IMR-90 (cell line): ENCODE measurements at regions not wholly inside any gene's neighbourhood (a gene's known extent, or its start where the extent isn't known, plus 50 kb on each side); places are given as distances from the start of the nearest gene placed in this dataset.
"Not testable (repeated sequence)": the region's sequence is repeated elsewhere in the genome, so short reads cannot be mapped to it uniquely, and the experiment has no call there.

Experiments
- ATAC-seq: fragments of 200-7000 bp; cut with Tn5 transposase; 2 replicates; pipeline ENCODE4 v1.9.1; 2020; ENCODE audit warnings: low read depth, mild to moderate bottlenecking, moderate library complexity
- BruUV-seq: library from RNA; stranded (reverse); fragments of 400-500 nt; replicated peaks from 2 replicates; lab custom pipeline; 2021; lab: Mats Ljungman, UMichigan
- CTCF ChIA-PET: fragments of 300-600 bp; formaldehyde crosslinking; extraction: SDS; loops from one replicate; lab custom pipeline; 2021; ENCODE audit warnings: antibody characterized with exemption; lab: Yijun Ruan, JAX
- POLR2A ChIA-PET: fragments of 300-600 bp; sonication (Branson Sonifier 250); formaldehyde crosslinking; loops from one replicate; lab custom pipeline; 2022; ENCODE audit warnings: antibody characterized with exemption; ENCODE audit not compliant: unreplicated experiment; lab: Charles Lee
- DNase-seq: peaks from one replicate; pipeline ENCODE4 v3.0.0; 2013
- H2AFZ ChIP-seq: replicated peaks from 2 replicates; pipeline ENCODE3; 2013; ENCODE audit warnings: low read length, mild to moderate bottlenecking; ENCODE audit not compliant: poor library complexity
- H2AK5ac ChIP-seq: 2 replicates; pipeline ENCODE4 v1.6.1; 2013; ENCODE audit warnings: low read depth, low read length, inconsistent platforms
- H2AK9ac ChIP-seq: replicated peaks from 2 replicates; pipeline ENCODE3; 2013; ENCODE audit warnings: mild to moderate bottlenecking, low read depth, low read length, moderate library complexity; ENCODE audit not compliant: poor library complexity
- H2BK120ac ChIP-seq: 2 replicates; pipeline ENCODE4 v1.6.1; 2013; ENCODE audit warnings: low read depth, low read length, inconsistent platforms
- H2BK15ac ChIP-seq: 3 replicates; pipeline ENCODE4 v1.6.1; 2013; ENCODE audit warnings: low read depth, low read length, inconsistent platforms
- H2BK20ac ChIP-seq: 2 replicates; pipeline ENCODE4 v1.6.1; 2013; ENCODE audit warnings: low read depth, mild to moderate bottlenecking, inconsistent platforms, low read length, moderate library complexity
- H2BK5ac ChIP-seq: 2 replicates; pipeline ENCODE4 v1.6.1; 2013; ENCODE audit warnings: mild to moderate bottlenecking, low read depth, low read length, inconsistent platforms; ENCODE audit not compliant: poor library complexity, severe bottlenecking
- H3K14ac ChIP-seq: replicated peaks from 2 replicates; pipeline ENCODE4 v1.6.1; 2013; ENCODE audit warnings: low read depth, low read length, inconsistent platforms
- H3K18ac ChIP-seq: 2 replicates; pipeline ENCODE4 v1.6.1; 2013; ENCODE audit warnings: low read depth, low read length, control low read depth
- H3K23ac ChIP-seq: 2 replicates; pipeline ENCODE4 v1.6.1; 2013; ENCODE audit warnings: low read depth, low read length, inconsistent platforms
- H3K27ac ChIP-seq: 2 replicates; pipeline ENCODE4 v1.5.1; 2013; ENCODE audit warnings: mild to moderate bottlenecking, control low read depth, low read length; ENCODE audit not compliant: insufficient read depth
- H3K27me3 ChIP-seq: 2 replicates; pipeline ENCODE4 v1.6.1; 2013; ENCODE audit warnings: low read length; ENCODE audit not compliant: control insufficient read depth, insufficient read depth
- H3K36me3 ChIP-seq: 2 replicates; pipeline ENCODE4 v1.6.1; 2013; ENCODE audit warnings: low read length, mixed read lengths; ENCODE audit not compliant: control insufficient read depth, insufficient read depth
- H3K4ac ChIP-seq: 2 replicates; pipeline ENCODE4 v1.6.1; 2013; ENCODE audit warnings: low read depth, low read length, inconsistent platforms
- H3K4me1 ChIP-seq: 2 replicates; pipeline ENCODE4 v1.6.1; 2013; ENCODE audit warnings: low read length, mixed read lengths; ENCODE audit not compliant: control insufficient read depth, insufficient read depth
- H3K4me2 ChIP-seq: 2 replicates; pipeline ENCODE4 v1.6.1; 2013; ENCODE audit warnings: low read depth, mild to moderate bottlenecking, control low read depth, low read length, moderate library complexity
- H3K4me3 ChIP-seq: 2 replicates; pipeline ENCODE4 v1.5.1; 2013; ENCODE audit warnings: low read depth, mild to moderate bottlenecking, control low read depth, low read length, moderate library complexity; ENCODE audit not compliant: insufficient read depth
- H3K56ac ChIP-seq: 2 replicates; pipeline ENCODE4 v1.6.1; 2013; ENCODE audit warnings: low read length, inconsistent platforms; ENCODE audit not compliant: insufficient read depth; ENCODE audit errors: extremely low read depth
- H3K79me1 ChIP-seq, 2 experiments: 2 replicates each; pipeline ENCODE4 v1.6.1; 2013; ENCODE audit warnings: low read length in 2 of 2, inconsistent platforms in 1 of 2, low read depth in 1 of 2
- H3K9ac ChIP-seq: 2 replicates; pipeline ENCODE4 v1.6.1; 2013; ENCODE audit warnings: low read depth, low read length, control low read depth
- H3K9me1 ChIP-seq: 2 replicates; pipeline ENCODE4 v1.6.1; 2013; ENCODE audit warnings: low read length, inconsistent platforms; ENCODE audit not compliant: insufficient read depth
- H3K9me3 ChIP-seq: 2 replicates; pipeline ENCODE4 v1.6.1; 2013; ENCODE audit warnings: low read length; ENCODE audit not compliant: control insufficient read depth, insufficient read depth
- H4K20me1 ChIP-seq: 2 replicates; pipeline ENCODE4 v1.6.1; 2013; ENCODE audit warnings: low read length, inconsistent platforms; ENCODE audit not compliant: insufficient read depth
- H4K5ac ChIP-seq: 2 replicates; pipeline ENCODE4 v1.6.1; 2013; ENCODE audit warnings: mild to moderate bottlenecking, low read depth, low read length, control low read depth
- H4K8ac ChIP-seq, 2 experiments: 2 replicates each; pipeline ENCODE4 v1.6.1; 2013; ENCODE audit warnings: low read depth in 2 of 2, low read length in 2 of 2, control low read depth in 1 of 2, inconsistent platforms in 1 of 2
- H4K91ac ChIP-seq: 2 replicates; pipeline ENCODE4 v1.6.1; 2013; ENCODE audit warnings: low read depth, low read length, inconsistent platforms; ENCODE audit not compliant: insufficient read depth
- RAD21 ChIP-seq: IDR thresholded peaks from 2 replicates; pipeline ENCODE4 v1.6.1; 2012; ENCODE audit warnings: low read length, improper control_type of control experiment
- SMC3 ChIP-seq: fragments of 150-350 bp; IDR thresholded peaks from 2 replicates; pipeline ENCODE4 v1.6.1; 2016; ENCODE audit warnings: low read depth, mild to moderate bottlenecking, antibody characterized with exemption, low read length, moderate library complexity
- WGBS, 2 experiments: methylation state at CpG; one replicate each; pipeline versions ENCODE4 v1.1.5 to v1.1.7; 2013; ENCODE audit warnings: missing lambda C conversion rate in 2 of 2; ENCODE audit not compliant: insufficient read length in 1 of 2; ENCODE audit errors: extremely low coverage in 2 of 2; 5-methylcytosine and 5-hydroxymethylcytosine counted together
- dilution Hi-C: fragments of 300-500 bp; cut with HindIII; formaldehyde crosslinking; loops from one replicate; pipeline ENCODE4 v1.14.3; 2018; ENCODE audit warnings: low sequenced_read_pairs; ENCODE audit not compliant: unreplicated experiment
- in situ Hi-C: fragments of 300-500 bp; cut with MboI; formaldehyde crosslinking; loops from 3 replicates; pipeline ENCODE4 v1.14.3; 2019; ENCODE audit warnings: low sequenced_read_pairs, inconsistent platforms, mixed read lengths
- intact Hi-C: fragments of 100-400 bp; cut with micrococcal nuclease; formaldehyde crosslinking; loops from 2 replicates; pipeline ENCODE4 v1.10.0; 2022
- TF ChIP-seq, protein P1 (sequence below): conservative IDR thresholded peaks from 2 replicates; pipeline ENCODE4 v1.5.1; 2012; ENCODE audit warnings: mild to moderate bottlenecking, low read depth, low read length, improper control_type of control experiment

GRCh38 chr17:20381358-20382300, 85.7 kb downstream of the LGALS9B start:
- H3K4ac ChIP-seq, CTCF ChIA-PET, intact Hi-C loops, H3K14ac ChIP-seq, H2BK5ac ChIP-seq, H2BK20ac ChIP-seq, H3K9ac ChIP-seq, H4K5ac ChIP-seq, POLR2A ChIA-PET, H3K18ac ChIP-seq, H4K8ac ChIP-seq, H3K56ac ChIP-seq, H2AK9ac ChIP-seq, H3K9me3 ChIP-seq, dilution Hi-C loops, H2BK120ac ChIP-seq, H3K27ac ChIP-seq, H3K4me2 ChIP-seq, H3K79me1 ChIP-seq, H3K27me3 ChIP-seq, in situ Hi-C loops, H2BK15ac ChIP-seq, H3K9me1 ChIP-seq, H3K23ac ChIP-seq, H3K36me3 ChIP-seq, H4K20me1 ChIP-seq, H2AK5ac ChIP-seq, BruUV-seq, H3K4me1 ChIP-seq, H4K91ac ChIP-seq, H3K4me3 ChIP-seq, H2AFZ ChIP-seq: not testable (repeated sequence)
- no CpG with 5 or more reads among the region's 20 CpGs for WGBS, 2 experiments
- TF ChIP-seq SMC3 (peak; percentile 40), RAD21 (peak; percentile 56)
- TF ChIP-seq, protein P1, sequence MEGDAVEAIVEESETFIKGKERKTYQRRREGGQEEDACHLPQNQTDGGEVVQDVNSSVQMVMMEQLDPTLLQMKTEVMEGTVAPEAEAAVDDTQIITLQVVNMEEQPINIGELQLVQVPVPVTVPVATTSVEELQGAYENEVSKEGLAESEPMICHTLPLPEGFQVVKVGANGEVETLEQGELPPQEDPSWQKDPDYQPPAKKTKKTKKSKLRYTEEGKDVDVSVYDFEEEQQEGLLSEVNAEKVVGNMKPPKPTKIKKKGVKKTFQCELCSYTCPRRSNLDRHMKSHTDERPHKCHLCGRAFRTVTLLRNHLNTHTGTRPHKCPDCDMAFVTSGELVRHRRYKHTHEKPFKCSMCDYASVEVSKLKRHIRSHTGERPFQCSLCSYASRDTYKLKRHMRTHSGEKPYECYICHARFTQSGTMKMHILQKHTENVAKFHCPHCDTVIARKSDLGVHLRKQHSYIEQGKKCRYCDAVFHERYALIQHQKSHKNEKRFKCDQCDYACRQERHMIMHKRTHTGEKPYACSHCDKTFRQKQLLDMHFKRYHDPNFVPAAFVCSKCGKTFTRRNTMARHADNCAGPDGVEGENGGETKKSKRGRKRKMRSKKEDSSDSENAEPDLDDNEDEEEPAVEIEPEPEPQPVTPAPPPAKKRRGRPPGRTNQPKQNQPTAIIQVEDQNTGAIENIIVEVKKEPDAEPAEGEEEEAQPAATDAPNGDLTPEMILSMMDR, result peak; percentile 56
- DNase-seq (peak; percentile 17), ATAC-seq (peak; percentile 93)

DNA sequence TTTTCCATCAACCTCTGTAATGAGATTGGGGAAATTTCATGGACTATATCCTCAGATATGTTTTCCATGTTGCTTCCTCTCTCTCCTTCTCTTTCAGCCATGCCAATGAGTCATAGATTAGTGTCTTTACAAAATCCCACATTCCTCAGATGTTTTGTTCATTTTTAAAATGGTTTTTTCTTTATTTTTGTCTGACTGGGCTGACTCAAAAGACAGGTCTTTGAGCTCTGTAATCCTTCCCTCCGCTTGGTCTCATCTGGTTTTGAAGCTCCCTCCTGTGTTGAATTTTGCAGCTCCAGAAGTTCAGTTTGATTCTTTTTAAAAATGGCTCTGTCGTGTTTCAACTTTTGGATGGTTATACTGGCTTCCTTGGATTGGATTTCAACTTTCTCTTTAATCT, 86.7 kb downstream of the LGALS9B start:
- H2BK5ac ChIP-seq, intact Hi-C loops, H4K5ac ChIP-seq, H3K9me1 ChIP-seq, H3K14ac ChIP-seq, POLR2A ChIA-PET, H2AK9ac ChIP-seq, BruUV-seq, H3K4ac ChIP-seq, dilution Hi-C loops, H2BK15ac ChIP-seq, H4K20me1 ChIP-seq, H4K91ac ChIP-seq, H3K27me3 ChIP-seq, H2BK120ac ChIP-seq, H2AFZ ChIP-seq, H3K9me3 ChIP-seq, H3K4me1 ChIP-seq, H3K4me3 ChIP-seq, H3K56ac ChIP-seq, H3K79me1 ChIP-seq, H2AK5ac ChIP-seq, H3K36me3 ChIP-seq, H4K8ac ChIP-seq, in situ Hi-C loops, H3K4me2 ChIP-seq, H3K23ac ChIP-seq, H2BK20ac ChIP-seq, H3K9ac ChIP-seq, H3K27ac ChIP-seq, H3K18ac ChIP-seq, CTCF ChIA-PET: not testable (repeated sequence)
- no CpG with 5 or more reads among the region's 2 CpGs for WGBS, 2 experiments
- DNase-seq, result peak; percentile 54
- ATAC-seq, result peak; percentile 74
